Tibial artery (tissue), 4 donors: ENCODE measurements at regions not wholly inside any gene's neighbourhood (a gene's known extent, or its start where the extent isn't known, plus 50 kb on each side); places are given as distances from the start of the nearest gene placed in this dataset.

Experiments
- DNase-seq, 2 donors: peaks; one replicate each; pipeline ENCODE4 v3.0.0-alpha.2; 2019
- H3K27ac ChIP-seq, 2 donors: fragments of 200-600 bp; sonication (generic) in 1 of 2; 1 replicate in 1 of 2; 2 replicates in 1 of 2; pipeline ENCODE4 v1.5.1; 2018 to 2019; ENCODE audit warnings: mild to moderate bottlenecking in 1 of 2
- H3K27me3 ChIP-seq, 2 donors: fragments of 200-600 bp; sonication (generic) in 1 of 2; one replicate each; pipeline versions ENCODE4 v1.5.1 to v1.6.0; 2016 to 2019
- H3K36me3 ChIP-seq, 3 donors: fragments of 200-600 bp; sonication (generic) in 2 of 3; one replicate each; pipeline ENCODE4 v1.5.1; 2016 to 2019; ENCODE audit warnings: mild to moderate bottlenecking in 2 of 3
- H3K4me1 ChIP-seq, 4 donors: fragments of 200-600 bp; sonication (generic) in 2 of 4; 1 replicate in 3 of 4; 2 replicates in 1 of 4; pipeline ENCODE4 v1.5.1; 2016 to 2019
- H3K4me3 ChIP-seq, 2 donors: fragments of 200-600 bp; sonication (generic) in 1 of 2; 1 replicate in 1 of 2; 2 replicates in 1 of 2; pipeline ENCODE4 v1.5.1; 2018 to 2019; ENCODE audit warnings: mild to moderate bottlenecking in 2 of 2
- H3K9me3 ChIP-seq, 3 donors: fragments of 200-600 bp; sonication (generic) in 1 of 3; one replicate each; pipeline ENCODE4 v1.5.1; 2016 to 2019
- intact Hi-C: fragments of 100-400 bp; cut with DNase I; formaldehyde crosslinking; loops from one replicate; pipeline ENCODE4 v1.15.0; 2023; ENCODE audit warnings: low total_unique reads
- TF ChIP-seq, protein P1 (sequence below), 2 experiments: fragments of 200-600 bp in 1 of 2; fragments of 450-650 bp in 1 of 2; IDR thresholded peaks; one replicate each; pipeline ENCODE4 v1.5.1; 2017 to 2019; ENCODE audit warnings: antibody characterized with exemption in 2 of 2, mild to moderate bottlenecking in 1 of 2, moderate library complexity in 1 of 2

DNA sequence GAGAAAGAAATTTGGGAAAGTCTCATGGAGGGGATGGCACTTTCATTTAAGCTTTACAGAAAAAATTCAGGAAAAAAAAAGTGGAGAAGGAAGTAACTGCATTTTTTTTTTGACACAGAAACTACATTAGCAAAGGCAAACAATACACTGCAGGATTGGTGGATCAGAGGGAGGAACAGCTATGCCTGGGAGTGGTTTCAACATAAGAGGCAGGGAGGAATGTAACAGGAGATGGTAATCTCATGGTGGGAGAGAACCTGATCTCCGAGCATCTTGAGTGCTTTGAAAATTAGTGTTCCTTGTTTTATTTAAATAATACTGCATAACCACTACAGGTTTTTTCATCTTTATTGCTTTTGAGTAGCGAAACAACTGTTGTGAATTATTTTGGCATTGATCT lies 249.4 kb downstream of the FAM170A start:
- no peak overlapping the region for H3K27ac ChIP-seq
- no peaks in the 10 kb centered on the region for H3K9me3 ChIP-seq
- no peaks in the 10 kb centered on the region for H3K4me1 ChIP-seq
- no peaks in the 10 kb centered on the region for H3K36me3 ChIP-seq
- no peak overlapping the region for H3K4me3 ChIP-seq
- no peak for DNase-seq
- intact Hi-C loops, result no loop called here
- H3K27me3 ChIP-seq, result no peaks in the 10 kb centered on the region
- TF ChIP-seq, protein P1, sequence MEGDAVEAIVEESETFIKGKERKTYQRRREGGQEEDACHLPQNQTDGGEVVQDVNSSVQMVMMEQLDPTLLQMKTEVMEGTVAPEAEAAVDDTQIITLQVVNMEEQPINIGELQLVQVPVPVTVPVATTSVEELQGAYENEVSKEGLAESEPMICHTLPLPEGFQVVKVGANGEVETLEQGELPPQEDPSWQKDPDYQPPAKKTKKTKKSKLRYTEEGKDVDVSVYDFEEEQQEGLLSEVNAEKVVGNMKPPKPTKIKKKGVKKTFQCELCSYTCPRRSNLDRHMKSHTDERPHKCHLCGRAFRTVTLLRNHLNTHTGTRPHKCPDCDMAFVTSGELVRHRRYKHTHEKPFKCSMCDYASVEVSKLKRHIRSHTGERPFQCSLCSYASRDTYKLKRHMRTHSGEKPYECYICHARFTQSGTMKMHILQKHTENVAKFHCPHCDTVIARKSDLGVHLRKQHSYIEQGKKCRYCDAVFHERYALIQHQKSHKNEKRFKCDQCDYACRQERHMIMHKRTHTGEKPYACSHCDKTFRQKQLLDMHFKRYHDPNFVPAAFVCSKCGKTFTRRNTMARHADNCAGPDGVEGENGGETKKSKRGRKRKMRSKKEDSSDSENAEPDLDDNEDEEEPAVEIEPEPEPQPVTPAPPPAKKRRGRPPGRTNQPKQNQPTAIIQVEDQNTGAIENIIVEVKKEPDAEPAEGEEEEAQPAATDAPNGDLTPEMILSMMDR (IDR thresholded peaks at IDR 0.05), result no peak

DNA sequence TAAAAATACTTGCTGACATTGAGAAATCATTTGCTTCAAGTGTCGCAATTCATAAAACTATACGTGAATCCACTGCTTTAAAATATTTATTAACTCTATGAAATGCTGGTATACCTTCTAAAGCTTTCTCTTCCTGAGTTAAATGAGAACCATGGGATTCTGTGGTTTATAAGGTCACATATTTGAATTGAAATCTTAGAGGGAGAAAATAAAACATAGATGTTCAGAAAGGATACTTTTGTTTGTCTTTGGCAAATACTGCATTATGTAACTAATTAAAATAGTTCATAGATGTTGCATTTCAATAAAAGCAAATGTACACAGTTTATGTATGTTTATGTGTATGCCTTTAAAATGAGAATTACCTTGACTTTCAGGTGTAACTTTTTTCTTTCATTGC lies 250.1 kb downstream of the FAM170A start:
- H3K4me1 ChIP-seq, result no peaks in the 10 kb centered on the region
- no peak overlapping the region for H3K4me3 ChIP-seq
- H3K36me3 ChIP-seq, result no peaks in the 10 kb centered on the region
- no peaks in the 10 kb centered on the region for H3K27me3 ChIP-seq
- no peaks in the 10 kb centered on the region for H3K9me3 ChIP-seq
- TF ChIP-seq, protein P1 (IDR thresholded peaks at IDR 0.05), result no peak
- no peak overlapping the region for H3K27ac ChIP-seq
- intact Hi-C loops, result no loop called here
- DNase-seq, result no peak

DNA sequence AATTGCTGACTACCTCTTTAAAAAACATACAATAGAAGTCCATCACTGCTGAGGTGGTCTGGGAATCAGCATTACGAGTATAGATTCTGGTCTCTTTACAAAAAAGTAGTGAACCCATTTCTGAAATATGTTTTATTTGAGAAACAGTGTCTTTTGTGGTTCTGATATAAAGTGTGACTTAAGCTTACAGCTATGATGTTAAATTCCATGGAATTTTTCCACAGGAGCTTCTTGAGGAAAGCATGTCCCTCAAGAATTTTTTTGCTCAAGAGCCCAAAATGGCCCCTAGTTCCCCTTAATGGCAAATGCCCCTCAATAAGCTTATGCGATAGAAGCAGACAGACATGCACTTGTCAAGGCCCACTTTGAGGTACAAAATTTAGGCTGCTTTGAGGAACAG lies 265.7 kb downstream of the FAM170A start:
- DNase-seq, result no peak
- H3K27me3 ChIP-seq, result no peaks in the 10 kb centered on the region
- intact Hi-C loops, result no loop called here
- H3K9me3 ChIP-seq, result no peaks in the 10 kb centered on the region
- no peak overlapping the region for H3K4me3 ChIP-seq
- no peaks in the 10 kb centered on the region for H3K36me3 ChIP-seq
- H3K4me1 ChIP-seq, result no peaks in the 10 kb centered on the region
- no peak overlapping the region for H3K27ac ChIP-seq
- TF ChIP-seq, protein P1 (IDR thresholded peaks at IDR 0.05), result no peak

DNA sequence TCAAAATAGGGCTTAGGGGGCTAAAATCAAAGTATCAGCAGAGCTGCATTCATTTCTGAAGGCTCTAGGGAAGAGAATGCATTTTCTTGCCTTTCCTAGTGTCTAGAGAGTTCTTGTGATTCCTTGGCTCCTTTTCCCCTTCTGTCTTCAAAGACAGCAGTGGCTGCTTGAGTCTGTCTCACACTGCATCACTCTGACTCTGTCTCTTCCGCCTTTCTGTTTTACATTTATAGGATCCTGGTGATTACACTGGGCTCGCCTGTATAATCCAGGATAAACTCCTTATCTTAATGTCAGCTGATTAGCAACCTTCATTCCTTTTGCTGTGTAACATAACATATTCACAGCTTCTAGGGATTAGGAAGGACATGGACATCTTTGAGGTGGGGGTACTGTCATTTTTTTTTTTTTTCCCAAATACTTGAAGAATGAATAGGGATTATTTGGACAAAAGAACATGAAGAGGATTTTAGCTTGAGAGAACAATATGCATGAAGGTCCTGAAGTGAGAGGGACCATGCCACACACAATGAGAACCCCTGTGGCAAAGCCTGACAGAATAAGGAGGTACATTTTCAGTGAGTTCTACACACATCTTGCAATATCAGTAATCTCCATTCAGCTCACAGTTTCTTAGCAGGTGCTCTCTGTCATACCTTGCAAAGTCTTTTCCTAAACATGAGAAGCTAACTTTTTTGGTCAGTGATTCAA lies 267.6 kb downstream of the FAM170A start:
- Histone ChIP-seq H3K27ac (no peak overlapping the region), H3K36me3 (no peaks in the 10 kb centered on the region), H3K4me1 (no peaks in the 10 kb centered on the region), H3K9me3 (no peaks in the 10 kb centered on the region), H3K27me3 (no peaks in the 10 kb centered on the region), H3K4me3 (no peak overlapping the region)
- intact Hi-C loops, result no loop called here
- TF ChIP-seq, protein P1 (IDR thresholded peaks at IDR 0.05), result no peak
- DNase-seq, result no peak

DNA sequence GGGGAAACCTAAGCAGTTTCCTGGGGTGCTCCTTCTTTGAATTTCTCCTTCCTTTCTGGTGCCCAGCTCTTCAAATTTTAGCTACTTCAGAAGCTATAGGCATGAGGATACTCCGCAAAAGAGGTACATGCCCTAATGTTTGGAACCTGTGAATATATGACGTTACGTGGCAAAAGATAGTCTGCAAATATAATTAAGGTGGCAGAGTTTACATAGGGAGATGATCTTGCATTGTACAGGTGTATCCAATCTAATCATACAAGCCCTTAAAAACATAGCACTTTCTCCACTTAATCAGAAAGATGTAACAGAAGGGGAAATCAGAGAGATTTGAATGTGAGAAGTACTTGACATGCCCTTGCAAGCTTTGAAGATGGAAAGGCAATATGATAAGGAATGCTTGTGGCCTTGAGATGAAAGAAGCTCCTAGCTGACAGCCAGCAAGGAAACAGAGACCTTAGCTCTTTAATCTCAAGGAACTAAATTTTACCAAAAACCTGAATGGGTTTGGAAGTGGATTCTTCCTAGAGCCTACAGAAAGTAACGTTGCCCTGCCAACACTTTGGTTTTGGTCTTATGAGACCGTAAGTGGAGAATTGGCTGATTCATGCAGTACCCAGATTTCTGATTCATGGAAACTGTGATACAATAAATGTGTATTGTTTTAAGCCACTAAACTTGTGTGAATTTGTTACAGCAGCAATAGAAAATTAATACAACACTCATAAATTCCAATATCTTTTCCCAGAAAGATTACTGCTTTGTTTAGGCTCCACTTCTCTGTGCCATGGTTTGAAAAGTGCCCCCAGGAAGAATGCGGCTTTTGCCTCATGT lies 268.4 kb downstream of the FAM170A start:
- Histone ChIP-seq H3K27ac (no peak overlapping the region), H3K36me3 (no peaks in the 10 kb centered on the region), H3K9me3 (no peaks in the 10 kb centered on the region), H3K4me1 (no peaks in the 10 kb centered on the region), H3K27me3 (no peaks in the 10 kb centered on the region), H3K4me3 (no peak overlapping the region)
- intact Hi-C loops, result no loop called here
- DNase-seq, result no peak
- TF ChIP-seq, protein P1 (IDR thresholded peaks at IDR 0.05), result no peak
